Epithelial cell of proximal tubule (primary cell): ENCODE measurements at regions not wholly inside any gene's neighbourhood (a gene's known extent, or its start where the extent isn't known, plus 50 kb on each side); places are given as distances from the start of the nearest gene placed in this dataset.
"Not testable (repeated sequence)": the region's sequence is repeated elsewhere in the genome, so short reads cannot be mapped to it uniquely, and the experiment has no call there.

Source experiments
- DNase-seq: peaks from one replicate; pipeline ENCODE4 v3.0.0-alpha.2; 2011; ENCODE audit warnings: low read depth
- H3K4me3 ChIP-seq: 2 replicates; pipeline ENCODE4 v1.5.1; 2011; ENCODE audit warnings: low read depth, mild to moderate bottlenecking, low read length
- TF ChIP-seq, protein P1 (sequence below): conservative IDR thresholded peaks from 2 replicates; pipeline ENCODE4 v1.5.1; 2012; ENCODE audit warnings: low read depth, mild to moderate bottlenecking, low read length

DNA sequence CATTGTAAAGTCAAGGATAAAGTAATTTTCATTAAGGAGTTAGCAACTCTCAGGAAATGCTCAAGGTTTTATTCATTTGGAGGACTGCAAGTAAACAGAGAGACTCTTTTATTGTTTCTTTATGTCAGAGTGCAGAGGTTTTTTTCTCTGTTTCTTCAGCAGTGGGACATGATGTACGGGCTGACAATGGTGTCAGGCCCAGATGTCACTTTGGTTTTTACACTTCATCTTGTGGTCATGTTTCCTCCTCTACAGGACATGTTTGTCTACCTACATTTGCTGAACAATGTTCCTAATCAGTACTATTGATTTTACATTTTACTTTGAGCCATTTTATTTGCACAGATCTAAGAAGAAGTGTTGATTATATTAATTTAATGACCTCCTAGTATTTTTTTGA, 72.8 kb upstream of the PARP8 start:
- TF ChIP-seq, protein P1, sequence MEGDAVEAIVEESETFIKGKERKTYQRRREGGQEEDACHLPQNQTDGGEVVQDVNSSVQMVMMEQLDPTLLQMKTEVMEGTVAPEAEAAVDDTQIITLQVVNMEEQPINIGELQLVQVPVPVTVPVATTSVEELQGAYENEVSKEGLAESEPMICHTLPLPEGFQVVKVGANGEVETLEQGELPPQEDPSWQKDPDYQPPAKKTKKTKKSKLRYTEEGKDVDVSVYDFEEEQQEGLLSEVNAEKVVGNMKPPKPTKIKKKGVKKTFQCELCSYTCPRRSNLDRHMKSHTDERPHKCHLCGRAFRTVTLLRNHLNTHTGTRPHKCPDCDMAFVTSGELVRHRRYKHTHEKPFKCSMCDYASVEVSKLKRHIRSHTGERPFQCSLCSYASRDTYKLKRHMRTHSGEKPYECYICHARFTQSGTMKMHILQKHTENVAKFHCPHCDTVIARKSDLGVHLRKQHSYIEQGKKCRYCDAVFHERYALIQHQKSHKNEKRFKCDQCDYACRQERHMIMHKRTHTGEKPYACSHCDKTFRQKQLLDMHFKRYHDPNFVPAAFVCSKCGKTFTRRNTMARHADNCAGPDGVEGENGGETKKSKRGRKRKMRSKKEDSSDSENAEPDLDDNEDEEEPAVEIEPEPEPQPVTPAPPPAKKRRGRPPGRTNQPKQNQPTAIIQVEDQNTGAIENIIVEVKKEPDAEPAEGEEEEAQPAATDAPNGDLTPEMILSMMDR: no peak
- no peak for DNase-seq
- H3K4me3 ChIP-seq: no peak overlapping the region

DNA sequence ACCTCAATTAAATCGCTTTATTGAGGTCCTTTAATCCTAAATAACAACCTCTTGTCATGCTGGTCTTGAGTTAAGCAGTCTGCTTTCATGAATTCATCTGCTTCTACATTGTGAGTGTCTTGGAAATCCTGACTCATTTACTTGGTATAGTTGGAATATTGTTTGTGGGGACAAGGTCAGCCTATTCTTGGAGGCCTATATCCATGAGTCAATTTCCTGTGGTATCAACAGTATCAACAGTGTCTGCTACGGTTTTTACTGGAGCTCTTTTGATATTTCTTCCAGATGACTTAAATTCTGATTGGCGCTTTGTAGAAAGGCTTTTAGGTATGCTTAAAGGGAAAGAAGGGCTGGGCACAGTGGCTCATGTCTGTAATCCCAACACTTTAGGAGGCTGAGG, 71.2 kb upstream of the PARP8 start:
- DNase-seq: peak; percentile 52
- TF ChIP-seq, protein P1: no peak
- H3K4me3 ChIP-seq: no peak overlapping the region

DNA sequence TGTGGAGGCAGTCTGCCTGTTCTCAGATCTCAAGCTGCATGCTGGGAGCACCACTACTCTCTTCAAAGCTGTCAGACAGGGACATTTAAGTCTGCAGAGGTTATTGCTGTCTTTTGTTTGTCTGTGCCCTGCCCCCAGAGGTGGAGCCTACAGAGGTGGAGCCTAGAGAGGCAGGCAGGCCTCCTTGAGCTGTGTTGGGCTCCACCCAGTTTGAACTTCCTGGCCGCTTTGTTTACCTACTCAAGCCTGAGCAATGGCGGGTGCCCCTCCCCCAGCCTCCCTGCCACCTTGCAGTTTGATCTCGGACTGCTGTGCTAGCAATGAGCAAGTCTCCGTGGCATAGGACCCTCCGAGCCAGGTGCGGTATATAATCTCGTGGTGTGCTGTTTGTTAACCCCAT, 64.9 kb upstream of the PARP8 start:
- not testable (repeated sequence) for DNase-seq, H3K4me3 ChIP-seq

DNA sequence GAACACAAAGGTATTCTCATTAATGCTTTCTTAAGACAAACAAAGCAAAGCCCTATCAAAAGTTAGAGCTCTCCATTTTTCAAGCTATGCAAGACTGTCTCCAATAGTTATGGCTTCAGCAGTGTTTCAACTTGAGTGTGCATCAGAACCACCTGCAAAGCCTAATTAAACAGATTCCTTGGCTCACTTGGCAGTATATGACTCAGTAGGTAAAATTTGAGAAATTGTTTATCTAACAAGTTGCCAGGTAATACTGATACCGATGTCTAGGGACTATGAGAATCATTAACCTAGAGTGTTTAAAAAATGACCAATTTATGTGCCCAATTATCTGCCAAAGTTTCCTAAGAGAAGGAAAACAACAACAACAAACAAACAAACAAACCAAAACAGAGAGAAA, 60.3 kb upstream of the PARP8 start:
- DNase-seq: no peak
- H3K4me3 ChIP-seq: no peak overlapping the region
- TF ChIP-seq, protein P1: no peak

DNA sequence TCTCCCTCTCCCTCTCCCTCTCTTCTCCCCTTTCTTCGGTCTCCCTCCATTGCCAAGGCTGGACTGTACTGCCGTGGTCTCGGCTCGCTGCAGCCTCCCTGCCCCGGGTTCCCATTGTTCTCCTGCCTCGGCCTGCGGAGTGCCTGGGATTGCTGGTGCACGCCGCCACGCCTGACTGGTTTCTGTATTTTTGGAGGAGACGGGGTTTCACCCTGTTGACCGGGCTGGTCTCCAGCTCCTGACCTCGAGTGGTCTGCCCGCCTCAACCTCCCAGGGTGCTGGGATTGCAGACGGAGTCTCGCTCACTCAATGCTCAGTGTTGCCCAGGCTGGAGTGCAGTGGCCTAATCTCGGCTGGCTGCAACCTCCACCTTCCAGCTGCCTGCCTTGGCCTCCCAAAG, 59.0 kb upstream of the PARP8 start:
- DNase-seq, H3K4me3 ChIP-seq: not testable (repeated sequence)

DNA sequence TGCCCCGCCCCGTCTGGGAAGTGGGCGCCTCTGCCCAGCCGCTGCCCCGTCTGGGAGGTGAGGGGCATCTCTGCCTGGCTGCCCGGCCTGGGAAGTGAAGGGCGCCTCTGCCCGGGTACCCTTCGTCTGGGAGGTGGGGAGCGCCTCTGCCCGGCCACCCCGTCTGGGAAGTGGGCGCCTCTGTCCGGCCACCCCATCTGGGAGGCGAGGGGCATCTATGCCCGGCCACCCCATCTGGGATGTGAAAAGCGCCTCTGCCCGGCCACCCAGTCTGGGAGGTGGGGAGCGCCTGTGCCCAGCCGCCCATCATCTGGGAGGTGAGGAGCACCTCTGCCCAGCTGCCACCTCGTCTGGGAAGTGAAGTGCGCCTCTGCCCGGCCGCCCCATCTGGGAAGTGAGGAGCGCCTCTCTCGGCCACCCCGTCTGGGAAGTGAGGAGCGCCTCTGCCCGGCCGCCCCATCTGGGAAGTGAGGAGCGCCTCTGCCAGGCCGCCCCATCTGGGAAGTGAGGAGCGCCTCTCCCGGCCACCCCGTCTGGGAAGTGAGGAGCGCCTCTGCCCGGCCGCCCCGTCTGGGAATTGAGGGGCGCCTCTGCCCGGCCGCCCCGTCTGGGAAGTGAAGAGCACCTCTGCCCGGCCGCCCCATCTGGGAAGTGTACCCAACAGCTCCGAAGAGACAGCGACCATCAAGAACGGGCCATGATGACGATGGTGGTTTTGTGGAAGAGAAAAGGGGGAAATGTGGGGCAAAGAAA, 58.3 kb upstream of the PARP8 start:
- not testable (repeated sequence) for H3K4me3 ChIP-seq, DNase-seq

DNA sequence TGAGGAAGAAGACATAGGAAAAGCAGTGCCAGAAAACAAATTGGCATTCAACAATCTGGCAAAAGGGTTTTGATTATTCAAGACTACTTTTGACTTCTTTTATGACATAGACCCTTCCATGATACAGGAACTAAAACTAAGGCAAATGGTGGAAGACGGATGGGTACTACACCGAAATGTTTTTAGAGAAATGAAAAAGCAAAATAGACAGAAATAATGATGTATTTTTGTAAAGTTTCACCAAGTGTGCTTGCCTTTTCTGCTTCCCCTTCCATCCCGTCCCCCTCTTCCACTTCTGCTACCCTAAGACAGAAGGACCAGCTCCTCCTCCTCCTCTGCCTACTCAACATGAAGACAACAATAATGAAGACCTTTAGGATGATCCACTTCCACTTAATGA, 53.4 kb upstream of the PARP8 start:
- DNase-seq, H3K4me3 ChIP-seq: not testable (repeated sequence)
